Fibroblast of villous mesenchyme (primary cell): ENCODE measurements at regions not wholly inside any gene's neighbourhood (a gene's known extent, or its start where the extent isn't known, plus 50 kb on each side); places are given as distances from the start of the nearest gene placed in this dataset.

Experiments
- DNase-seq: peaks from one replicate; pipeline ENCODE4 v3.0.0-alpha.2; 2010; ENCODE audit warnings: low read depth
- H3K4me3 ChIP-seq: 2 replicates; pipeline ENCODE4 v1.5.1; 2011; ENCODE audit warnings: low read depth, mild to moderate bottlenecking, low read length
- CTCF ChIP-seq: IDR thresholded peaks from 2 replicates; pipeline ENCODE4 v1.5.1; 2012; ENCODE audit warnings: low read depth, mild to moderate bottlenecking, low read length; ENCODE audit not compliant: insufficient read depth

GRCh38 chr2:136645236-136645828, 120.0 kb upstream of the THSD7B start:
- no peak for TF ChIP-seq CTCF
- DNase-seq, result no peak
- H3K4me3 ChIP-seq, result no peak overlapping the region

DNA sequence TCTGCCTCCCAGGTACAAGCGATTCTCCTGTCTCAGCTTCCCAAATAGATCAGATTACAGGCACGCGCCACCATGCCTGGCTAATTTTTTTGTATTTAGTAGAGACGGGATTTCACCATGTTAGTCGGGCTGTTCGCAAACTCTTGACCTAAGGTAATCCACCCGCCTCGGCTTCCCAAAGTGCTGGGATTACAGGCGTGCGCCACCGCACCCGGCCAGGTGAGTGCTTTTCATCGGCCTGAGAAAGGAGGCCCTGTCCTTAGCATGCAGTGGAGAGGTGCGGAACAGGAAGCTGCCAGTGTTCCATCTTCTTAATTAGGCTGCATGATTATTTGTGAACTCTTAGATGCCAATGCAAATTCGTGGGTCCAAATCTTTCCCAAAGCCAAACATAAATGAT, 125.7 kb upstream of the THSD7B start:
- no peak overlapping the region for H3K4me3 ChIP-seq
- DNase-seq, result no peak
- no peak for TF ChIP-seq CTCF

DNA sequence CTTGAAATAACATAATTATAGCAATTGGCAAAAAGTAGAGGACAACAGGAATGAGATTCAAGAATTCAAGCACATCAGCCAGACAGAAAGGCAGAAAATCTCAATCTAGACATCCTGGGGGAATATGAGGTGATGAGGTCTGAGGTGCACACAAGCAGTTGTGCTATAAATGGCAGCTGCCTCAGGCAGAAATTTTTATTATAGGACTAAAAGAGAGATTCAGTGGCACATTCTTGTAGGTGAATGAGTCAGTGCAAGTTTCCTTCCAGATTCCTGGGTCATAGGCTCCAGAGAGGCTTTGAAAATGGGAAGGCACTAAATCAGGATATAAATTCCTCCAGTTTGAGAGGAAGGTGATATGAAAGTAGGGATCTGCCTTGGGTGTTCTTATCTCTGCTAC, 127.2 kb upstream of the THSD7B start:
- no peak for TF ChIP-seq CTCF
- H3K4me3 ChIP-seq, result no peak overlapping the region
- DNase-seq, result no peak

- no peak overlapping the region for H3K4me3 ChIP-seq
- no peak for DNase-seq
- TF ChIP-seq CTCF, result no peak
Observed at GRCh38 chr2:136637402-136637801, 127.9 kb upstream of the THSD7B start.

- H3K4me3 ChIP-seq, result no peak overlapping the region
- TF ChIP-seq CTCF, result no peak
Observed at GRCh38 chr2:136628490-136628889, 136.9 kb upstream of the THSD7B start.

DNA sequence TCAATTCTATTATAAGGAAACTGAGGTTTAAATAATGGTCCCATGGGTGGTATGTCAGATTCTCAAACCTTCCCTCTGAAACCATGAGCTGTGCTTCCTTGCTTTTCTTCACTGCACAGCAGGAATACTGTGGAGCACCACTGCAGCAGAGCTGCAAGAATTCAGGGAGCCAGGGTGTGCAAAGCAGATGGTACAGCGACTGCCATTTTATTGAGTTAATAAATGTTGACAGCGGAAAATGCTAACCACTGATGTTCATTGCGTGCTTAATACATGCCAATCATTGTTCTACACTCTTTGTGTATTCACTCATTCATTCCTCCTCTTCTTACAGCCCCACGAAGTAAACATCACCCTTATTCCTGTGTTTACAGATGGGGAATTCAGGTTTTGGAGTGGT, 152.2 kb upstream of the THSD7B start:
- TF ChIP-seq CTCF, result no peak
- DNase-seq, result no peak
- no peak overlapping the region for H3K4me3 ChIP-seq

More at GRCh38 chr2:136628490-136628889, 136.9 kb upstream of the THSD7B start:
- no peak for DNase-seq

DNA sequence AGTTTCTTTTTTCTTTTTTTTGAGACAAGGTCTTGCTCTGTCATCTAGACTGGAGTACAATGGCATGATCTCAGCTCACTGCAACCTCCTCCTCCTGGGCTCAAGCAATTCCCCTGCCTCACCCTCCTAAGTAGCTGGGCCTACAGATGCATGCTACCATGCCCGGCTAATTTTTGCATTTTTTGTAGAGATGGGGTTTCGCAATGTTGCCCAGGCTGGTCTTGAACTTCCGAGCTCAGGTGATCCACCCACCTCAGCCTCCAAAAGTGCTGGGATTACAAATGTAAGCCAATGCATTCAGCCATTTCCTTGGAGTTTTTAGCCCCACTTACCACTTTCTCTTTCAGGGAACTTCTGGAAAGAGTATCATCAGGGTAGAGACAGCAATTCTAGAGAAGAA, 153.3 kb upstream of the THSD7B start:
- H3K4me3 ChIP-seq, result no peak overlapping the region
- DNase-seq, result no peak
- no peak for TF ChIP-seq CTCF
